NCI-H82 treated with DMSO at 0.1 percent for 48 hours (cell line): ENCODE measurements at regions not wholly inside any gene's neighbourhood (a gene's known extent, or its start where the extent isn't known, plus 50 kb on each side); places are given as distances from the start of the nearest gene placed in this dataset.
A peak's percentile ranks its signal among the peaks of the same experiment; 100 is the strongest.
"Not testable (repeated sequence)": the region's sequence is repeated elsewhere in the genome, so short reads cannot be mapped to it uniquely, and the experiment has no call there.

Experiments
- DNase-seq: peaks from one replicate; lab custom pipeline; 2025; ENCODE audit not compliant: unreplicated experiment; lab: John Stamatoyannopoulos, UW

GRCh38 chr9:115397591-115398312 lies 279.8 kb upstream of the TNC start:
- no peak for DNase-seq

GRCh38 chr9:115398313-115398650 lies 280.3 kb upstream of the TNC start:
- no peak for DNase-seq

GRCh38 chr9:115398996-115399395 lies 281.0 kb upstream of the TNC start:
- no peak for DNase-seq

GRCh38 chr9:115400796-115401195 lies 282.8 kb upstream of the TNC start:
- DNase-seq = no peak

GRCh38 chr9:115401756-115402327 lies 283.9 kb upstream of the TNC start:
- DNase-seq = no peak

GRCh38 chr9:115403753-115404152 lies 285.8 kb upstream of the TNC start:
- DNase-seq = no peak

- DNase-seq = no peak
These were observed 286.4 kb upstream of the TNC start for GRCh38 chr9:115404311-115404710.

GRCh38 chr9:115411516-115411915 lies 293.6 kb upstream of the TNC start:
- DNase-seq = no peak

- DNase-seq = no peak
These were observed 294.1 kb upstream of the TNC start for GRCh38 chr9:115411993-115412452.

- DNase-seq = no peak
These were observed 294.7 kb upstream of the TNC start for GRCh38 chr9:115412656-115413055.

- DNase-seq = no peak
These were observed 295.3 kb upstream of the TNC start for GRCh38 chr9:115413304-115413703.

GRCh38 chr9:115413766-115414382 lies 295.9 kb upstream of the TNC start:
- no peak for DNase-seq

GRCh38 chr9:115414561-115414960 lies 296.6 kb upstream of the TNC start:
- no peak for DNase-seq

GRCh38 chr9:115415450-115415849 lies 297.5 kb upstream of the TNC start:
- DNase-seq = no peak

GRCh38 chr9:115416299-115416698 lies 298.3 kb upstream of the TNC start:
- no peak for DNase-seq

- DNase-seq = not testable (repeated sequence)
These were observed 300.2 kb upstream of the TNC start for GRCh38 chr9:115418181-115418580.

- no peak for DNase-seq
These were observed 305.0 kb upstream of the TNC start for GRCh38 chr9:115422932-115423440.

- no peak for DNase-seq
These were observed 305.7 kb upstream of the TNC start for GRCh38 chr9:115423646-115424045.

GRCh38 chr9:115425601-115426000 lies 307.6 kb upstream of the TNC start:
- DNase-seq = no peak

GRCh38 chr9:115437418-115437817 lies 319.5 kb upstream of the TNC start:
- peak; percentile 56 for DNase-seq

- DNase-seq = no peak
These were observed 321.7 kb upstream of the TNC start for GRCh38 chr9:115439641-115440040.

GRCh38 chr9:115442054-115442453 lies 324.1 kb upstream of the TNC start:
- no peak for DNase-seq
